SW 1271 (cell line): ENCODE measurements at regions not wholly inside any gene's neighbourhood (a gene's known extent, or its start where the extent isn't known, plus 50 kb on each side); places are given as distances from the start of the nearest gene placed in this dataset.
"Not testable (repeated sequence)": the region's sequence is repeated elsewhere in the genome, so short reads cannot be mapped to it uniquely, and the experiment has no call there.

Experiments used
- DNase-seq, 2 experiments: peaks; one replicate each; lab custom pipeline; 2025; lab: John Stamatoyannopoulos, UW

DNA sequence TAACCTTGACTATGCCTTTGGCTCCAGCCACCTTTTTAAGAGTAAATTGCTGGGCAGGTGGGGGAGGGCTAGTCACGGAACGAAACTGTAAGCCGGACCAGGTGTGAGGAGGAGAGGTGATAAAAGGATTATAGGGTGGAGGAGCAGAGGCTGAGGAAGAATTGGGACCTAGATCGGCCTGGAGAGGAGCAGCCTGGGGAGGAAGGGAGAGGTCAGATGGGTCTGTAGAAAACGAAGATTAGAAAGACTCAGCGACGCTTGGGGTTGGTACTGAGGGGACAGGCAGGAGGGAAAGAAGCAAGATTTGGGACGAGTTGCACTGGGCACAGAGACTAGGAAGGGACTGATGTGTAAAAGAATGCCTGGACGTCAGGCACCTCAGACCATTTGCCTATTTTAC, 87.2 kb upstream of the MAP3K7 start:
- DNase-seq = not testable (repeated sequence)

DNA sequence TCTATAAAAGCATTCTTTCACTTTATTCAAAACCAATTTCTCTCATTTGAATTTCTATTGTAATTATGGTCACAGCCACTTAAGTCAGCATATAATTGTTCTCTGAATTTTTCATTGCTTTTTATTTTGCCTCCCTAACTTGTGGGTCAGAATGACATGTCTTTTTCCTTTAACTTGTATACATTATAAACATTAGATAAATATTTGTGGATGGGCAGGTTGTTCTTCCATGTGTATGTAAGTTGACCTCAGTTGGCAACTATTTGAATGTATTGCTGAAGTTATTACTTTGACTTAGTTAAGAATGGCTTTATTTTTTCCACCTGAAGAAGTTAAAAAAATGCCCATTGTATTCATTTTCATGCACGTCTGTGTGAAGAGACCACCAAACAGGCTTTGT, 83.0 kb upstream of the MAP3K7 start:
- no peak for DNase-seq

- no peak for DNase-seq
These were observed 82.5 kb upstream of the MAP3K7 start for GRCh38 chr6:90669420-90669819.

GRCh38 chr6:90668141-90668540, 81.3 kb upstream of the MAP3K7 start:
- DNase-seq = no peak

DNA sequence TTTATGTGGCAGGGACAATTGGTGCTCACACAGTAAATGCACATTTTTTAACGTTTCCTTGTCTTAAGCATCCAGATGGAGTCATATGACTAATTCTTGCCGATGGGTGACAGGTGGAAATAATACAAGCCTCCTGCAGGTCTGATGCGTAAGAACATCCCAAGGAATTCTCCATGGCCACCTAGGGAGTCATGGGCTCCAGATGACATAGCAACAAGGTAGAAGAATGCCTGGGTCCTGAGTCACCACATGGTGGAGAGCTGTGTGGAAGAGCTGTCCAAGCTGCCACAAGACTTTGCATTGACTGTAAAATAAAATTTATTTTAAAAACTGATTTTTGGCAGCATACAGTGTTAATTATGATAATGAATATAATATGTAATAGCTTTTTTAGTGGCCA, 77.0 kb upstream of the MAP3K7 start:
- no peak for DNase-seq

- DNase-seq = no peak
These were observed 76.2 kb upstream of the MAP3K7 start for GRCh38 chr6:90663106-90663505.

- no peak for DNase-seq
These were observed 74.1 kb upstream of the MAP3K7 start for GRCh38 chr6:90660931-90661330.

DNA sequence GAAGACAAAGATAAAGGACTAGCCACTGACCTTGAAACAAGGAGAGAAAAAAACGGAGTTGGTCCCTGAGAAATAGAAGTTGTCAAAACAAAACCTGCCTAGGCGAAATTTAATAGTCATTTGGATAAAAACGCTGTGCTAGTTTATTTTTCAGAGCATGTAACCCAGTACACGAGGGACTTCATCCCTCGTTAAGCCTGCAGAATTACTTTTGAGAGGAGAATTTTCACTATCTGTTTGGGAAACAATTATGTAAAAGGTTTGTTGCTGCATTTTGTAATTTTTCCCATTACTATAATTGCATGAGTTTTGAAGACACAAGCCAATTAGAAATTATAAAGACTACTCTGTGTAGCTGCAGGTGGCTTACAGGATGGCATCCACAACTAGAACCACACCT, 71.6 kb upstream of the MAP3K7 start:
- no peak for DNase-seq

GRCh38 chr6:90656325-90656724, 69.5 kb upstream of the MAP3K7 start:
- DNase-seq = no peak

GRCh38 chr6:90654806-90655205, 67.9 kb upstream of the MAP3K7 start:
- DNase-seq = no peak

DNA sequence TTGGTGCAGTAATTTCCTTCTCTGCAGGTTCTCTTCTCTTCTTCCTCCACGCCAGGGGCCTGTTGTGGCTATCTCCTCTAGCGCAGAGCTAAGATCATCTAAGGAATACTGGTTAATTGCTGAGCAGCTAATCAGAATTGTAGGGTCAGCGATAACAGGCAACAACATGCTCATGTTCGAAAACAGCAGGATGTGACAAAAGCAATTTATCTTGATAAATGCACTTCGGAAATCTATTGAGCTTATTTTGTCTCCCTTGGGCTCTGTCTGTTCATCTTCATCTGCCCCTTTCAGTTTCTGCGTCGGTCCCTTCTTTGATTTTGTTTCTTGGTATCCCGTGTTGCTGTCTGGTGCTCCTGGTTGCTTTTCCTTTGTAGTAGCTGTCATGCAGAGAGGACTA, 67.3 kb upstream of the MAP3K7 start:
- DNase-seq = no peak

DNA sequence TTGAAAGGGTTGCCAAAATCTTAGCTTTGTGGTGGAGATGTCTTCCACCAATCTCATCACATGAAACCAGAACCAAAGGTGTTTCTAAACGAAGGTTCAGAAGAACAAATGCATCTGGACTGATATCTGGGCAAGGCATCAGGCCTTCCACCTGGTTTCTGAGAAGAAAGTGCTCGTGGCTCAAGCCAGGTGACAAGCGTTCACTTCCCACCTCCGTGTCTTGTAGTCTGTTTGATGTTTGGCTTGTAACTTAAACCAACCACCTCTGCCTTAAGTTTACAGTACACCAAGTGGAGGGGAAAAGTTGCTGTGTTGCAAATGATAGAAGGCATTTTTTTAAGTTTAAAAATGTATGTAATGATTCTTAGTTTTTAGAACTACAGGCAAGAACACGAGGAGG, 66.9 kb upstream of the MAP3K7 start:
- no peak for DNase-seq

GRCh38 chr6:90650041-90650940, 63.4 kb upstream of the MAP3K7 start:
- no peak for DNase-seq

DNA sequence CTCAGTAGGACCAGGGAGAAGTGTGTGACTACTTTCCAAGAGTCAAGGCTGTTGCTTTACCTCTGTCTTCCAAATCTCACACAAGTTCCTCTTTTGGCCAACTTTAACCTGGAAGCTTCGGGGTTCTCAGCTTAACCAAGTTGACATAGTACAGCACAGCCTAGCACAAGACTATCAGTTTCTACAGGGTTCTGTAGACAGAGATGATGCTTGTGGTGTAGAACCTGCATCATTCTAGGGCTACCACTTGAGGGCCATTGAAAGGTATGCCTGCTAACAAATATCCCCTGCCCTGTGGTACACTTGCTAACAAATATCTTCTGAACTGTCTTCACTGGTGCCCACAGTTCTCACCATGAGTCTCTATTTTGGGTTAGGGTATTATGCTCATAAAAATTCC, 62.0 kb upstream of the MAP3K7 start:
- no peak for DNase-seq

DNA sequence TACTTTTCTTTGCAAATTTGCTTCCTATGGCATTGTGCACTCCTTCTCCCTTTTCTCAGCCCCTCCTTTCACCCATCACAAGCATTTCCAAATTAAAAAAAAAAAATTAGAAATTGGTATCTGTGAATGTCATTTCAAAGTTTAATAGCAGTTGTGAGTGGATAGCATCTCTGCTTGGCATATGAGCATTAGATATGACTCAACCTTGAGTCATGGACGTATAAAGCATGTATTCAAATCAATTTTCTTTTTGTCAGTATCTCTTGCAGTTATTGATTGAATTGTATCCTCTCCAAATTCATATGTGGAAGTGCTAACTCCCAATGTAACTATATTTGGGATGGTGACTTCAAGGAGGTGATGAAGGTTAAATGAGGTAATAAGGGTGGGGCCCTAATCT, 60.1 kb upstream of the MAP3K7 start:
- no peak for DNase-seq

GRCh38 chr6:90645634-90646033, 58.8 kb upstream of the MAP3K7 start:
- DNase-seq = no peak

GRCh38 chr6:90644492-90644891, 57.6 kb upstream of the MAP3K7 start:
- no peak for DNase-seq

- DNase-seq = no peak
These were observed 56.5 kb upstream of the MAP3K7 start for GRCh38 chr6:90643381-90643780.

GRCh38 chr6:90637320-90637719, 50.4 kb upstream of the MAP3K7 start:
- no peak for DNase-seq
